HCT116 (cell line): ENCODE measurements at regions not wholly inside any gene's neighbourhood (a gene's known extent, or its start where the extent isn't known, plus 50 kb on each side); places are given as distances from the start of the nearest gene placed in this dataset.

ENCODE experiments used
- ATAC-seq: fragments of 200-7000 bp; cut with Tn5 transposase; 2 replicates; pipeline ENCODE4 v1.9.1; 2020; ENCODE audit warnings: mild to moderate bottlenecking, moderate library complexity
- BruUV-seq: library from RNA; stranded (reverse); fragments of 400-500 nt; replicated peaks from 2 replicates; lab custom pipeline; 2021; lab: Mats Ljungman, UMichigan
- CTCF ChIA-PET: fragments of 300-600 bp; sonication (Branson Sonifier 250); formaldehyde crosslinking; loops from one replicate; lab custom pipeline; 2021; ENCODE audit warnings: antibody characterized with exemption; lab: Charles Lee
- POLR2A ChIA-PET: fragments of 300-600, 350-600 bp; sonication (Branson Sonifier 250); formaldehyde crosslinking; loops from one replicate; lab custom pipeline; 2021; ENCODE audit warnings: antibody characterized with exemption; lab: Charles Lee
- RAD21 ChIA-PET, 2 experiments: fragments of 300-600 bp; sonication (Branson Sonifier 250); formaldehyde crosslinking; loops; one replicate each; lab custom pipeline; 2023; ENCODE audit warnings: low total read pairs in 2 of 2; ENCODE audit not compliant: uncharacterized antibody in 2 of 2, unreplicated experiment in 2 of 2, low non-redundant PET in 1 of 2; lab: Charles Lee
- DNase-seq: peaks from one replicate; pipeline ENCODE4 v3.0.0-alpha.2; 2010; ENCODE audit warnings: low read depth, low spot score
- H2AFZ ChIP-seq: fragments of 200-600 bp; shearing (Covaris generic), sonication (generic); 2 replicates; pipeline ENCODE4 v1.6.1; 2017; ENCODE audit warnings: low read depth, mixed run types, mixed read lengths, antibody characterized with exemption, low read length; ENCODE audit not compliant: poor library complexity, severe bottlenecking
- H3K27ac ChIP-seq: 2 replicates; pipeline ENCODE4 v1.5.1; 2012; ENCODE audit warnings: low read depth, low read length
- H3K27me3 ChIP-seq: fragments of 200-600 bp; sonication (generic); 2 replicates; pipeline ENCODE4 v1.6.1; 2016; ENCODE audit warnings: mixed run types, low read length, mixed read lengths; ENCODE audit not compliant: insufficient read depth
- H3K36me3 ChIP-seq, 2 experiments: fragments of 200-500 bp in 1 of 2; fragments of 200-600 bp in 1 of 2; sonication (Bioruptor generic) in 1 of 2; sonication (generic) in 1 of 2; 2 replicates each; pipeline versions ENCODE4 v1.5.1 to v1.6.1; 2014 to 2016; ENCODE audit warnings: low read length in 2 of 2, inconsistent platforms in 1 of 2, mixed read lengths in 1 of 2, mixed run types in 1 of 2; ENCODE audit not compliant: insufficient read depth in 2 of 2, control insufficient read depth in 1 of 2
- H3K4me1 ChIP-seq, 2 experiments: fragments of 200-600 bp in 1 of 2; sonication (generic) in 1 of 2; 2 replicates each; pipeline versions ENCODE4 v1.5.1 to v1.6.1; 2012 to 2017; ENCODE audit warnings: low read length in 2 of 2, inconsistent platforms in 1 of 2, mild to moderate bottlenecking in 1 of 2, mixed read lengths in 1 of 2, mixed run types in 1 of 2, moderate library complexity in 1 of 2; ENCODE audit not compliant: insufficient read depth in 2 of 2, control insufficient read depth in 1 of 2
- H3K4me2 ChIP-seq: fragments of 200-600 bp; sonication (generic); 2 replicates; pipeline ENCODE4 v1.6.1; 2017; ENCODE audit warnings: mixed run types, low read length, mixed read lengths
- H3K4me3 ChIP-seq, 2 experiments: fragments of 200-600 bp in 1 of 2; sonication (generic) in 1 of 2; replicated peaks in 1 of 2; 2 replicates each; pipeline ENCODE4 v1.5.1; 2011 to 2016; ENCODE audit warnings: low read length in 2 of 2, control low read depth in 1 of 2, low read depth in 1 of 2, mild to moderate bottlenecking in 1 of 2, mixed read lengths in 1 of 2, mixed run types in 1 of 2
- H3K79me2 ChIP-seq: fragments of 200-600 bp; sonication (generic); 2 replicates; pipeline ENCODE4 v1.6.1; 2017; ENCODE audit warnings: mild to moderate bottlenecking, mixed run types, low read length, moderate library complexity, mixed read lengths; ENCODE audit not compliant: insufficient read depth
- H3K9ac ChIP-seq: fragments of 200-600 bp; sonication (generic); 2 replicates; pipeline ENCODE4 v1.6.1; 2016; ENCODE audit warnings: low read length, mixed read lengths
- H3K9me2 ChIP-seq: fragments of 200-600 bp; sonication (generic), shearing (Covaris generic); 2 replicates; pipeline ENCODE4 v1.6.1; 2017; ENCODE audit warnings: mixed run types, mild to moderate bottlenecking, moderate library complexity; ENCODE audit not compliant: insufficient read depth
- H3K9me3 ChIP-seq, 2 experiments: fragments of 200-500 bp in 1 of 2; fragments of 200-600 bp in 1 of 2; sonication (Bioruptor generic) in 1 of 2; sonication (generic) in 1 of 2; 2 replicates each; pipeline ENCODE4 v1.6.1; 2014 to 2017; ENCODE audit warnings: low read length in 2 of 2, mixed read lengths in 2 of 2, inconsistent platforms in 1 of 2, low read depth in 1 of 2, mild to moderate bottlenecking in 1 of 2, mixed run types in 1 of 2, moderate library complexity in 1 of 2; ENCODE audit not compliant: control insufficient read depth in 1 of 2, insufficient read depth in 1 of 2
- H4K20me1 ChIP-seq: fragments of 200-600 bp; sonication (generic), shearing (Covaris generic); 2 replicates; pipeline ENCODE4 v1.6.1; 2017; ENCODE audit warnings: mixed run types, mild to moderate bottlenecking, moderate library complexity; ENCODE audit not compliant: insufficient read depth
- CEBPB ChIP-seq: IDR thresholded peaks from 2 replicates; pipeline ENCODE4 v1.6.1; 2012; ENCODE audit warnings: low read depth
- EGR1 ChIP-seq: IDR thresholded peaks from 2 replicates; pipeline ENCODE4 v1.6.1; 2012; ENCODE audit warnings: low read depth
- EZH2 ChIP-seq: fragments of 200-600 bp; sonication (generic); IDR thresholded peaks from 2 replicates; pipeline ENCODE4 v1.6.1; 2017; ENCODE audit warnings: antibody characterized with exemption, mixed run types
- EZH2phosphoT487 ChIP-seq: fragments of 200-600 bp; IDR thresholded peaks from 2 replicates; pipeline ENCODE4 v1.6.1; 2018; ENCODE audit warnings: antibody characterized with exemption, borderline replicate concordance
- FOSL1 ChIP-seq: IDR thresholded peaks from 2 replicates; pipeline ENCODE4 v1.6.1; 2012; ENCODE audit warnings: low read depth
- JUND ChIP-seq: IDR thresholded peaks from 2 replicates; pipeline ENCODE4 v1.6.1; 2012
- POLR2A ChIP-seq: IDR thresholded peaks from 2 replicates; pipeline ENCODE4 v1.7.0; 2011; ENCODE audit warnings: borderline replicate concordance; ENCODE audit not compliant: insufficient read depth, insufficient read length; ENCODE audit errors: extremely low read depth
- POLR2AphosphoS5 ChIP-seq: IDR thresholded peaks from 2 replicates; pipeline ENCODE4 v1.6.1; 2011; ENCODE audit warnings: mild to moderate bottlenecking, low read depth, low read length, moderate library complexity
- RAD21 ChIP-seq: IDR thresholded peaks from 2 replicates; pipeline ENCODE4 v1.6.1; 2012; ENCODE audit warnings: low read depth, mild to moderate bottlenecking
- SP1 ChIP-seq: IDR thresholded peaks from 2 replicates; pipeline ENCODE4 v1.6.1; 2012; ENCODE audit warnings: low read depth
- SRF ChIP-seq: IDR thresholded peaks from 2 replicates; pipeline ENCODE4 v1.6.1; 2012; ENCODE audit warnings: low read depth
- TCF7L2 ChIP-seq: IDR thresholded peaks from 2 replicates; pipeline ENCODE4 v1.7.0; 2011; ENCODE audit warnings: borderline replicate concordance, inconsistent platforms; ENCODE audit not compliant: insufficient read depth, insufficient read length; ENCODE audit errors: extremely low read depth
- YY1 ChIP-seq: IDR thresholded peaks from 2 replicates; pipeline ENCODE4 v1.6.1; 2011; ENCODE audit warnings: low read length, low read depth, moderate library complexity, mild to moderate bottlenecking; ENCODE audit not compliant: insufficient replicate concordance; ENCODE audit errors: extremely low read depth
- ZFX ChIP-seq: fragments of 450-650 bp; IDR thresholded peaks from 2 replicates; pipeline ENCODE4 v1.6.1; 2017
- ZNF274 ChIP-seq: fragments of 200-500 bp; sonication (Bioruptor generic); IDR thresholded peaks from 2 replicates; pipeline ENCODE4 v1.6.1; 2014; ENCODE audit warnings: mild to moderate bottlenecking, low read depth, low read length, inconsistent platforms
- intact Hi-C: fragments of 100-400 bp; cut with micrococcal nuclease; formaldehyde crosslinking; loops from 2 replicates; pipeline ENCODE4 v1.10.0; 2022
- TF ChIP-seq, protein P1 (sequence below): IDR thresholded peaks from 2 replicates; pipeline ENCODE4 v1.6.1; 2012
- TF ChIP-seq, protein P2 (sequence below), 3 experiments: fragments of 200-600 bp in 1 of 3; sonication (generic) in 1 of 3; IDR thresholded peaks in 2 of 3; conservative IDR thresholded peaks in 1 of 3; 2 replicates each; pipeline ENCODE4 v1.5.1; 2012 to 2017; ENCODE audit warnings: low read depth in 2 of 3, low read length in 2 of 3, antibody characterized with exemption in 1 of 3, borderline replicate concordance in 1 of 3, control low read depth in 1 of 3, mild to moderate bottlenecking in 1 of 3, mixed read lengths in 1 of 3, mixed run types in 1 of 3, moderate library complexity in 1 of 3; ENCODE audit not compliant: insufficient read depth in 1 of 3
- TF ChIP-seq, protein P3 (sequence below): IDR thresholded peaks from 2 replicates; pipeline ENCODE4 v1.6.1; 2012; ENCODE audit warnings: low read depth
- TF ChIP-seq, protein P4 (sequence below): IDR thresholded peaks from 2 replicates; pipeline ENCODE4 v1.6.1; 2011; ENCODE audit warnings: mild to moderate bottlenecking, low read length, moderate library complexity; ENCODE audit not compliant: insufficient replicate concordance; ENCODE audit errors: extremely low read depth

DNA sequence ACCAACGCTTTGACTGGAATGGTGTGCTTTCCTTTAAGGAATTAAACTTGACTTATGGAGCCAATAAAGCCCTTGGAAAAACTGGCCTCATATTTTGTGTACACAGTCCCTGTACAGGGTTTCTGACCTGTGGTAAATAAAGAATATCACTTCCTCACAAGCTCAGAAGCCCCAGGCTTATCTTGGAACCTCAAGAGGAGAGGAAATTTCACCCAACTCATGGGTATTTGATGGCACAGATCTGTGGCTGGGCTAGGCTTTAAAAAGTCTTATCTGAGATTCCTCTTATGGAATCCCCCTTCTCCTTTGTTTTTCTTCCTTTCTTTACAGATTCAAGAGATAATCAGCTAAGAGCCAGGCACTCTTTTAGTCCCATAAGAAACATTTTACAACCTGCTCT, 89.3 kb upstream of the USP38 start:
- H2AFZ ChIP-seq, result no peak overlapping the region
- DNase-seq (no peak), ATAC-seq (no peak)
- no peak overlapping the region for H3K27ac ChIP-seq
- POLR2A ChIA-PET, result no interaction called here
- no peak overlapping the region for H3K9ac ChIP-seq
- no peaks in the 10 kb centered on the region for H3K9me3 ChIP-seq
- no peak overlapping the region for H3K4me3 ChIP-seq
- no peaks in the 10 kb centered on the region for H3K9me2 ChIP-seq
- H3K36me3 ChIP-seq, result no peaks in the 10 kb centered on the region
- TF ChIP-seq, protein P1, sequence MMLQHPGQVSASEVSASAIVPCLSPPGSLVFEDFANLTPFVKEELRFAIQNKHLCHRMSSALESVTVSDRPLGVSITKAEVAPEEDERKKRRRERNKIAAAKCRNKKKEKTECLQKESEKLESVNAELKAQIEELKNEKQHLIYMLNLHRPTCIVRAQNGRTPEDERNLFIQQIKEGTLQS, result no peak
- TF ChIP-seq RAD21 (no peak), EZH2 (no peak), EZH2phosphoT487 (no peak), ZNF274 (no peak), EGR1 (no peak), JUND (no peak), POLR2A (no peak), TCF7L2 (no peak), CEBPB (no peak), SP1 (no peak), ZFX (no peak), YY1 (no peak), POLR2AphosphoS5 (no peak), FOSL1 (no peak), SRF (no peak)
- TF ChIP-seq, protein P2, sequence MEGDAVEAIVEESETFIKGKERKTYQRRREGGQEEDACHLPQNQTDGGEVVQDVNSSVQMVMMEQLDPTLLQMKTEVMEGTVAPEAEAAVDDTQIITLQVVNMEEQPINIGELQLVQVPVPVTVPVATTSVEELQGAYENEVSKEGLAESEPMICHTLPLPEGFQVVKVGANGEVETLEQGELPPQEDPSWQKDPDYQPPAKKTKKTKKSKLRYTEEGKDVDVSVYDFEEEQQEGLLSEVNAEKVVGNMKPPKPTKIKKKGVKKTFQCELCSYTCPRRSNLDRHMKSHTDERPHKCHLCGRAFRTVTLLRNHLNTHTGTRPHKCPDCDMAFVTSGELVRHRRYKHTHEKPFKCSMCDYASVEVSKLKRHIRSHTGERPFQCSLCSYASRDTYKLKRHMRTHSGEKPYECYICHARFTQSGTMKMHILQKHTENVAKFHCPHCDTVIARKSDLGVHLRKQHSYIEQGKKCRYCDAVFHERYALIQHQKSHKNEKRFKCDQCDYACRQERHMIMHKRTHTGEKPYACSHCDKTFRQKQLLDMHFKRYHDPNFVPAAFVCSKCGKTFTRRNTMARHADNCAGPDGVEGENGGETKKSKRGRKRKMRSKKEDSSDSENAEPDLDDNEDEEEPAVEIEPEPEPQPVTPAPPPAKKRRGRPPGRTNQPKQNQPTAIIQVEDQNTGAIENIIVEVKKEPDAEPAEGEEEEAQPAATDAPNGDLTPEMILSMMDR (IDR thresholded peaks at IDR 0.05 in 2 of 3, conservative IDR thresholded peaks at IDR 0.05 in 1 of 3; ENCODE audit: borderline replicate concordance in 1 of 3, insufficient read depth in 1 of 3, low read depth in 2 of 3, low read length in 2 of 3), result no peak
- TF ChIP-seq, protein P3, sequence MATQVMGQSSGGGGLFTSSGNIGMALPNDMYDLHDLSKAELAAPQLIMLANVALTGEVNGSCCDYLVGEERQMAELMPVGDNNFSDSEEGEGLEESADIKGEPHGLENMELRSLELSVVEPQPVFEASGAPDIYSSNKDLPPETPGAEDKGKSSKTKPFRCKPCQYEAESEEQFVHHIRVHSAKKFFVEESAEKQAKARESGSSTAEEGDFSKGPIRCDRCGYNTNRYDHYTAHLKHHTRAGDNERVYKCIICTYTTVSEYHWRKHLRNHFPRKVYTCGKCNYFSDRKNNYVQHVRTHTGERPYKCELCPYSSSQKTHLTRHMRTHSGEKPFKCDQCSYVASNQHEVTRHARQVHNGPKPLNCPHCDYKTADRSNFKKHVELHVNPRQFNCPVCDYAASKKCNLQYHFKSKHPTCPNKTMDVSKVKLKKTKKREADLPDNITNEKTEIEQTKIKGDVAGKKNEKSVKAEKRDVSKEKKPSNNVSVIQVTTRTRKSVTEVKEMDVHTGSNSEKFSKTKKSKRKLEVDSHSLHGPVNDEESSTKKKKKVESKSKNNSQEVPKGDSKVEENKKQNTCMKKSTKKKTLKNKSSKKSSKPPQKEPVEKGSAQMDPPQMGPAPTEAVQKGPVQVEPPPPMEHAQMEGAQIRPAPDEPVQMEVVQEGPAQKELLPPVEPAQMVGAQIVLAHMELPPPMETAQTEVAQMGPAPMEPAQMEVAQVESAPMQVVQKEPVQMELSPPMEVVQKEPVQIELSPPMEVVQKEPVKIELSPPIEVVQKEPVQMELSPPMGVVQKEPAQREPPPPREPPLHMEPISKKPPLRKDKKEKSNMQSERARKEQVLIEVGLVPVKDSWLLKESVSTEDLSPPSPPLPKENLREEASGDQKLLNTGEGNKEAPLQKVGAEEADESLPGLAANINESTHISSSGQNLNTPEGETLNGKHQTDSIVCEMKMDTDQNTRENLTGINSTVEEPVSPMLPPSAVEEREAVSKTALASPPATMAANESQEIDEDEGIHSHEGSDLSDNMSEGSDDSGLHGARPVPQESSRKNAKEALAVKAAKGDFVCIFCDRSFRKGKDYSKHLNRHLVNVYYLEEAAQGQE, result no peak
- TF ChIP-seq, protein P4, sequence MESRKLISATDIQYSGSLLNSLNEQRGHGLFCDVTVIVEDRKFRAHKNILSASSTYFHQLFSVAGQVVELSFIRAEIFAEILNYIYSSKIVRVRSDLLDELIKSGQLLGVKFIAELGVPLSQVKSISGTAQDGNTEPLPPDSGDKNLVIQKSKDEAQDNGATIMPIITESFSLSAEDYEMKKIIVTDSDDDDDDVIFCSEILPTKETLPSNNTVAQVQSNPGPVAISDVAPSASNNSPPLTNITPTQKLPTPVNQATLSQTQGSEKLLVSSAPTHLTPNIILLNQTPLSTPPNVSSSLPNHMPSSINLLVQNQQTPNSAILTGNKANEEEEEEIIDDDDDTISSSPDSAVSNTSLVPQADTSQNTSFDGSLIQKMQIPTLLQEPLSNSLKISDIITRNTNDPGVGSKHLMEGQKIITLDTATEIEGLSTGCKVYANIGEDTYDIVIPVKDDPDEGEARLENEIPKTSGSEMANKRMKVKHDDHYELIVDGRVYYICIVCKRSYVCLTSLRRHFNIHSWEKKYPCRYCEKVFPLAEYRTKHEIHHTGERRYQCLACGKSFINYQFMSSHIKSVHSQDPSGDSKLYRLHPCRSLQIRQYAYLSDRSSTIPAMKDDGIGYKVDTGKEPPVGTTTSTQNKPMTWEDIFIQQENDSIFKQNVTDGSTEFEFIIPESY, result no peak
- H3K27me3 ChIP-seq, result no peaks in the 10 kb centered on the region
- RAD21 ChIA-PET, result no interaction called here
- no peak overlapping the region for H3K4me2 ChIP-seq
- BruUV-seq, result no TSS peak
- intact Hi-C loops, result no loop called here
- H4K20me1 ChIP-seq, result no peaks in the 10 kb centered on the region
- H3K4me1 ChIP-seq, result no peaks in the 10 kb centered on the region
- CTCF ChIA-PET, result no interaction called here
- H3K79me2 ChIP-seq, result no peaks in the 10 kb centered on the region
